ENCODE measurements at regions not wholly inside any gene's neighbourhood (a gene's known extent, or its start where the extent isn't known, plus 50 kb on each side); places are given as distances from the start of the nearest gene placed in this dataset.

GRCh38 chr6:113354204-113354895, 502.8 kb upstream of the MARCKS start:
- Mint-ChIP-seq H3K4me1 (ENCODE audit: low read depth) (no peaks in the 10 kb centered on the region), H3K36me3 (ENCODE audit: low read depth) (no peaks in the 10 kb centered on the region), H3K27me3 (ENCODE audit: low read depth) (peaks cover 3% of the 10 kb centered on the region), H3K27ac (no peak overlapping the region), H3K4me3 (no peak overlapping the region), H3K9me3 (no peaks in the 10 kb centered on the region)

DNA sequence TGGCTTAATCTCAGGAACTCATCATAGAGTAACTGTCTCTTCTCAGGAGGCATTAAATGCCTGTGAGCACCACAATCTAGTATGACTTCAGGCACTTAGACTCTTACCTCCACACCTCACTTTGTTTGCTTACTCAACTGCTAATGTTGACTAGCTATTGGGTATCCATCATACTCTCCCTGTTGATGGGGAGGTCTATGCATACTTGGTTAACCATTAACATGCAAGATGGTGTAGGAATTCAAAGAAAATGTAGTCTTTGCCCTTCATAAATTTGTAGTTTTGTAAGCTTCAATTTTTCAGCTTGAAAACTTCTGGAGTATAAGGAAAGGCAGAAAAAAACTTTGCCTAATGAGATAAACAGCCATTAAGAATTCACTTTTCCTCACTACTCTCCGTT, 501.0 kb upstream of the MARCKS start:
- Mint-ChIP-seq H3K36me3 (ENCODE audit: low read depth) (no peaks in the 10 kb centered on the region), H3K9me3 (no peaks in the 10 kb centered on the region), H3K4me3 (no peak overlapping the region), H3K27me3 (ENCODE audit: low read depth) (peaks cover 3% of the 10 kb centered on the region), H3K27ac (no peak overlapping the region), H3K4me1 (ENCODE audit: low read depth) (no peaks in the 10 kb centered on the region)

DNA sequence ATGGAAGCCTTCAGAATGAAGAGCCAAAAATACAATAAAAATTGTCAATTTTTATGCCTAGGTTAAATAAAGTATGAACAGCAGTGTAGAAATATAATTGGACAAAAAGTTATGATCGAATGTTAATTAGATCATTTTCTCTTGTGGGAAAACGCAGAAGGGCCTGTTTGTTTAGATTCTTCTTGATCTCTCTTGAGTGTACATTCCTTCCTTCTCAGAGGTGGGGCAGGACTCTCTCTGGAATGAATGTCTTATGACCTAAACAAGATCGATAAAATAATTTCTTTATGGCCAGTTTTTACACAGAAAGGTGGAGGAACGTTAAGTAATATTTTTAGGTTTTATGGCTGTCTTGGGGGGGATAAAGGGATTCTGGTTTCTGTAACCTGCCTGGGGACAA, 500.1 kb upstream of the MARCKS start:
- no peaks in the 10 kb centered on the region for H3K4me1 Mint-ChIP-seq (ENCODE audit: low read depth)
- H3K27me3 Mint-ChIP-seq (ENCODE audit: low read depth), result peaks cover 3% of the 10 kb centered on the region
- no peak overlapping the region for H3K27ac Mint-ChIP-seq
- no peak overlapping the region for H3K4me3 Mint-ChIP-seq
- H3K9me3 Mint-ChIP-seq, result no peaks in the 10 kb centered on the region
- H3K36me3 Mint-ChIP-seq (ENCODE audit: low read depth), result no peaks in the 10 kb centered on the region

GRCh38 chr6:113358063-113358583, 499.0 kb upstream of the MARCKS start:
- Mint-ChIP-seq H3K9me3 (no peaks in the 10 kb centered on the region), H3K4me3 (no peak overlapping the region), H3K27ac (no peak overlapping the region), H3K27me3 (ENCODE audit: low read depth) (peaks cover 3% of the 10 kb centered on the region), H3K36me3 (ENCODE audit: low read depth) (no peaks in the 10 kb centered on the region), H3K4me1 (ENCODE audit: low read depth) (no peaks in the 10 kb centered on the region)

- Mint-ChIP-seq H3K36me3 (ENCODE audit: low read depth) (no peaks in the 10 kb centered on the region), H3K27me3 (ENCODE audit: low read depth) (peaks cover 3% of the 10 kb centered on the region), H3K4me3 (no peak overlapping the region), H3K4me1 (ENCODE audit: low read depth) (no peaks in the 10 kb centered on the region), H3K27ac (no peak overlapping the region), H3K9me3 (no peaks in the 10 kb centered on the region)
Observed at GRCh38 chr6:113359155-113360140, 497.7 kb upstream of the MARCKS start.

GRCh38 chr6:113361014-113361645, 496.0 kb upstream of the MARCKS start:
- no peak overlapping the region for H3K27ac Mint-ChIP-seq
- H3K4me3 Mint-ChIP-seq, result no peak overlapping the region
- peaks cover 3% of the 10 kb centered on the region for H3K27me3 Mint-ChIP-seq (ENCODE audit: low read depth)
- no peaks in the 10 kb centered on the region for H3K36me3 Mint-ChIP-seq (ENCODE audit: low read depth)
- no peaks in the 10 kb centered on the region for H3K9me3 Mint-ChIP-seq
- no peaks in the 10 kb centered on the region for H3K4me1 Mint-ChIP-seq (ENCODE audit: low read depth)

GRCh38 chr6:113362301-113363047, 494.7 kb upstream of the MARCKS start:
- no peaks in the 10 kb centered on the region for H3K9me3 Mint-ChIP-seq
- H3K27me3 Mint-ChIP-seq (ENCODE audit: low read depth), result no peaks in the 10 kb centered on the region
- no peak overlapping the region for H3K27ac Mint-ChIP-seq
- no peaks in the 10 kb centered on the region for H3K36me3 Mint-ChIP-seq (ENCODE audit: low read depth)
- no peak overlapping the region for H3K4me3 Mint-ChIP-seq
- no peaks in the 10 kb centered on the region for H3K4me1 Mint-ChIP-seq (ENCODE audit: low read depth)

GRCh38 chr6:113363048-113363798, 493.9 kb upstream of the MARCKS start:
- Mint-ChIP-seq H3K4me3 (no peak overlapping the region), H3K27ac (no peak overlapping the region), H3K36me3 (ENCODE audit: low read depth) (no peaks in the 10 kb centered on the region), H3K27me3 (ENCODE audit: low read depth) (no peaks in the 10 kb centered on the region), H3K9me3 (no peaks in the 10 kb centered on the region), H3K4me1 (ENCODE audit: low read depth) (no peaks in the 10 kb centered on the region)

DNA sequence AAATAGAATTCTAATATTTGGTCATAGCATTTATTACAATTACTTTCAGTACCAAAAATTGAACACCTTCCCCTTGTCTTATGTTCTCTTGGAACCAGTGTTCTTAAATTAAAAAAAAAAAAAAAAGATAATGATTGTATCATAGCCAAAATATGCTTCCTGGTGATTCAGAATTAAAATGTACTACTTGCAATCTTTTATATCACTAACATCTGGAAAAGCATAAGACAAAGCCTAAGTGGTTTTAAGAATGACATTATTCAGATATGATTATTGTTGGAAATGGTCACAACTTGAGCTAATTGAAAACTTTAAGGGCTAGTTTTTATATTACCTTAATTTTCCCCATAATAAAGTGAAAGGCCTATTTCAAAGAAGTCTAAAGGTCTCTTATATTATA, 493.3 kb upstream of the MARCKS start:
- no peaks in the 10 kb centered on the region for H3K4me1 Mint-ChIP-seq (ENCODE audit: low read depth)
- H3K27me3 Mint-ChIP-seq (ENCODE audit: low read depth), result no peaks in the 10 kb centered on the region
- H3K9me3 Mint-ChIP-seq, result no peaks in the 10 kb centered on the region
- no peaks in the 10 kb centered on the region for H3K36me3 Mint-ChIP-seq (ENCODE audit: low read depth)
- no peak overlapping the region for H3K4me3 Mint-ChIP-seq
- H3K27ac Mint-ChIP-seq, result no peak overlapping the region

DNA sequence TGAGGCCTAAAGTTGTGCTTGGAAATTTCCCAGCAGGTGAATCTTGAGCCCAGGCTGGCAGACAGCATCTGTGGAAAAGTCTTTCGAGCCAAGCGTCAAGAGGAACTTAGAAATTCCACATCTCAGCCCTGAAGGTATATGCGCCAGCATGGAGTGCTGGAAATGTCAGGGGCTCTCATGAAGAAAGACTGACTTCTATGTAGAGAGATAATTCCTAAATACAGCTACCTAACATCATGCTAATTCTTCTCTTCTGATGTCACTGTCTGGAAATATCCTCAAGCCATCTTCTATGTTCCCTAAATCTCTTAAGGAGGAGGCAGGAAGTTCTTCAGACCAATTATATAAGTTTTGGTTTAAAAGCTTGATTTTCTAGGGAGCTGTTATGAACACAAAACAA, 492.4 kb upstream of the MARCKS start:
- no peak overlapping the region for H3K27ac Mint-ChIP-seq
- H3K4me1 Mint-ChIP-seq (ENCODE audit: low read depth), result no peaks in the 10 kb centered on the region
- H3K36me3 Mint-ChIP-seq (ENCODE audit: low read depth), result no peaks in the 10 kb centered on the region
- no peak overlapping the region for H3K4me3 Mint-ChIP-seq
- H3K9me3 Mint-ChIP-seq, result no peaks in the 10 kb centered on the region
- no peaks in the 10 kb centered on the region for H3K27me3 Mint-ChIP-seq (ENCODE audit: low read depth)

- Mint-ChIP-seq H3K27me3 (ENCODE audit: low read depth) (no peaks in the 10 kb centered on the region), H3K36me3 (ENCODE audit: low read depth) (no peaks in the 10 kb centered on the region), H3K4me3 (no peak overlapping the region), H3K9me3 (no peaks in the 10 kb centered on the region), H3K4me1 (ENCODE audit: low read depth) (no peaks in the 10 kb centered on the region), H3K27ac (no peak overlapping the region)
Observed at GRCh38 chr6:113365191-113365590, 492.0 kb upstream of the MARCKS start.

GRCh38 chr6:113366505-113366904, 490.6 kb upstream of the MARCKS start:
- Mint-ChIP-seq H3K27me3 (ENCODE audit: low read depth) (no peaks in the 10 kb centered on the region), H3K4me3 (no peak overlapping the region)

More at GRCh38 chr6:113366505-113366904, 490.6 kb upstream of the MARCKS start:
- Mint-ChIP-seq H3K9me3 (no peaks in the 10 kb centered on the region), H3K4me1 (ENCODE audit: low read depth) (no peaks in the 10 kb centered on the region), H3K27ac (no peak overlapping the region), H3K36me3 (ENCODE audit: low read depth) (no peaks in the 10 kb centered on the region)

Data from T-helper 1 cell treated with Interleukin-12 subunit alpha and Interleukin-12 subunit beta and Interleukin-4 antibody, amounts not matched to agents 30 μg/mL and 1 μg/mL, for 36 hours (primary cell).